ENCODE measurements at regions not wholly inside any gene's neighbourhood (a gene's known extent, or its start where the extent isn't known, plus 50 kb on each side); places are given as distances from the start of the nearest gene placed in this dataset.
A peak's percentile ranks its signal among the peaks of the same experiment; 100 is the strongest.
"Not testable (repeated sequence)": the region's sequence is repeated elsewhere in the genome, so short reads cannot be mapped to it uniquely, and the experiment has no call there.

DNA sequence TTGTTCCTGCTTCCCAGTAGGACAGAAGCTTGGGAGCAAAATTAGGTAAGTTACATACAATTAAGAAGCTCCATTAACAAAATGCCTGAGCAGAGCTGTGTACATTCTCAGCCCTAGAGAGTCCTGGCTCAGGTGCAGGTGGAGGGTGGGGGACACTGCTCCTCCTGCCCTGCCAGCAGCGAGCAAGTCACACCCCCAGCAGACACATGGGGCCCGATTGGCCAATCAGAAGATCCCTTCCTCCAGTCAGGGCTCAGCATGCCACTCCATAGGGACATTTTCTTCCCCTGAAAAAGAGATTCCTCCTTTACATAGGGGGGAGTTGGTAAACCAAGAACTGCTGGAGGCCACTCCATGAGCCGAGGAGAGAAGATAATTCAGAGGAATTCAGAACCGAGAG is 62.1 kb downstream of the PLXNA1 start:
- TF ChIP-seq, protein P1, sequence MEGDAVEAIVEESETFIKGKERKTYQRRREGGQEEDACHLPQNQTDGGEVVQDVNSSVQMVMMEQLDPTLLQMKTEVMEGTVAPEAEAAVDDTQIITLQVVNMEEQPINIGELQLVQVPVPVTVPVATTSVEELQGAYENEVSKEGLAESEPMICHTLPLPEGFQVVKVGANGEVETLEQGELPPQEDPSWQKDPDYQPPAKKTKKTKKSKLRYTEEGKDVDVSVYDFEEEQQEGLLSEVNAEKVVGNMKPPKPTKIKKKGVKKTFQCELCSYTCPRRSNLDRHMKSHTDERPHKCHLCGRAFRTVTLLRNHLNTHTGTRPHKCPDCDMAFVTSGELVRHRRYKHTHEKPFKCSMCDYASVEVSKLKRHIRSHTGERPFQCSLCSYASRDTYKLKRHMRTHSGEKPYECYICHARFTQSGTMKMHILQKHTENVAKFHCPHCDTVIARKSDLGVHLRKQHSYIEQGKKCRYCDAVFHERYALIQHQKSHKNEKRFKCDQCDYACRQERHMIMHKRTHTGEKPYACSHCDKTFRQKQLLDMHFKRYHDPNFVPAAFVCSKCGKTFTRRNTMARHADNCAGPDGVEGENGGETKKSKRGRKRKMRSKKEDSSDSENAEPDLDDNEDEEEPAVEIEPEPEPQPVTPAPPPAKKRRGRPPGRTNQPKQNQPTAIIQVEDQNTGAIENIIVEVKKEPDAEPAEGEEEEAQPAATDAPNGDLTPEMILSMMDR (conservative IDR thresholded peaks at IDR 0.05 in 1 of 2, IDR thresholded peaks at IDR 0.05 in 1 of 2; ENCODE audit: low read depth in 1 of 2, low read length in 2 of 2) = no peak
- no peak for TF ChIP-seq EZH2 (IDR thresholded peaks at IDR 0.05; ENCODE audit: low read length, missing control alignments)
- H3K27me3 ChIP-seq (ENCODE audit: control insufficient read depth, insufficient read depth, low read length) = no peaks in the 10 kb centered on the region

DNA sequence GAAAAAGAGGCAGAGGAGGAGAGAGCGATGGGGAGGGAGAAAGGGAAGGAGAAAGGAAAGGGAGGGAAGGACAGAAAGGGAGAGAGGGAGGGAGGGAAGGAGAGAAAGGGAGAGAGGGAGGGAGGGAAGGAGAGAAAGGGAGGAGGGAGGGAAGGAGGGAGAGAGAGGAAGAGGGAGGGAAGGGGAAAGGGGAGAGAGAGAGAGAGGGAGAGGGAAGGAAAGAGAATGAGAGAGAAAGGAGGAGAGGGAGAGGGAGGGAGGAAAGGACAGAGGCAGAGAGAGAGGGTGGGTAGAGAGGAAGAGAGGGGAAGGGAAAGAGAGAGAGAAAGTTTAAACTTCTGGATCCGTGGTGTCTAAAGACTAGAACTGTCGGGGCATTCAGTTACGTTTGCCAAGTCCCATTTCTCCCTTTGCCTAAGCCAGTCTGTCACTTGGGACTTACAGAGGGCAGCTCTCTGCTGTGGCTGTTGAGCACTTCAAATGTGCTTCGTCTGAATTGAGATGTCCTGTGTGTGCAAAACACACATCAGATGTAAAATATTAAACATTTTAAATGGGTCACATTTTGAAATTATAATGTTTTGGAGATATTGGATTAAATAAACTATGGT is 62.6 kb downstream of the PLXNA1 start:
- no peak overlapping the region for H2AFZ ChIP-seq (ENCODE audit: low read length)
- H3K9me3 ChIP-seq (ENCODE audit: control insufficient read depth, insufficient read depth, low read depth, low read length) = no peaks in the 10 kb centered on the region
- H3K4me2 ChIP-seq (ENCODE audit: extremely low read depth, insufficient read depth, low read length) = no peak overlapping the region
- no peaks in the 10 kb centered on the region for H3K36me3 ChIP-seq (ENCODE audit: control insufficient read depth, insufficient read depth, low read length)
- H3K27ac ChIP-seq (ENCODE audit: insufficient read depth, low read length) = no peak overlapping the region
- TF ChIP-seq, protein P1 (conservative IDR thresholded peaks at IDR 0.05 in 1 of 2, IDR thresholded peaks at IDR 0.05 in 1 of 2; ENCODE audit: low read depth in 1 of 2, low read length in 2 of 2) = no peak
- no peak for TF ChIP-seq EZH2 (IDR thresholded peaks at IDR 0.05; ENCODE audit: low read length, missing control alignments)
- no peaks in the 10 kb centered on the region for H3K4me1 ChIP-seq (ENCODE audit: control insufficient read depth, extremely low read depth, insufficient read depth, low read length)
- no peak for DNase-seq (ENCODE audit: low read depth in 2 of 2)
- H3K9ac ChIP-seq (ENCODE audit: insufficient read depth, low read length) = no peak overlapping the region
- H4K20me1 ChIP-seq (ENCODE audit: control insufficient read depth, extremely low read depth, insufficient read depth, low read length) = no peaks in the 10 kb centered on the region
- no peaks in the 10 kb centered on the region for H3K79me2 ChIP-seq (ENCODE audit: control insufficient read depth, insufficient read depth, low read length)
- no peak overlapping the region for H3K4me3 ChIP-seq (replicated peaks in 1 of 4; ENCODE audit: control extremely low read depth in 1 of 4, insufficient read depth in 1 of 4, low read depth in 3 of 4, low read length in 4 of 4)
- no peaks in the 10 kb centered on the region for H3K27me3 ChIP-seq (ENCODE audit: control insufficient read depth, insufficient read depth, low read length)

More for the DNA sequence above, 62.1 kb downstream of the PLXNA1 start:
- no peaks in the 10 kb centered on the region for H4K20me1 ChIP-seq (ENCODE audit: control insufficient read depth, extremely low read depth, insufficient read depth, low read length)
- no peaks in the 10 kb centered on the region for H3K79me2 ChIP-seq (ENCODE audit: control insufficient read depth, insufficient read depth, low read length)
- H3K36me3 ChIP-seq (ENCODE audit: control insufficient read depth, insufficient read depth, low read length) = no peaks in the 10 kb centered on the region
- H3K27ac ChIP-seq (ENCODE audit: insufficient read depth, low read length) = no peak overlapping the region
- DNase-seq (ENCODE audit: low read depth in 2 of 2) = peak in 1 of 2 donors; percentile 8
- H2AFZ ChIP-seq (ENCODE audit: low read length) = no peak overlapping the region
- no peaks in the 10 kb centered on the region for H3K4me1 ChIP-seq (ENCODE audit: control insufficient read depth, extremely low read depth, insufficient read depth, low read length)
- H3K9ac ChIP-seq (ENCODE audit: insufficient read depth, low read length) = no peak overlapping the region
- no peaks in the 10 kb centered on the region for H3K9me3 ChIP-seq (ENCODE audit: control insufficient read depth, insufficient read depth, low read depth, low read length)
- H3K4me3 ChIP-seq (replicated peaks in 1 of 4; ENCODE audit: control extremely low read depth in 1 of 4, insufficient read depth in 1 of 4, low read depth in 3 of 4, low read length in 4 of 4) = no peak overlapping the region
- no peak overlapping the region for H3K4me2 ChIP-seq (ENCODE audit: extremely low read depth, insufficient read depth, low read length)

DNA sequence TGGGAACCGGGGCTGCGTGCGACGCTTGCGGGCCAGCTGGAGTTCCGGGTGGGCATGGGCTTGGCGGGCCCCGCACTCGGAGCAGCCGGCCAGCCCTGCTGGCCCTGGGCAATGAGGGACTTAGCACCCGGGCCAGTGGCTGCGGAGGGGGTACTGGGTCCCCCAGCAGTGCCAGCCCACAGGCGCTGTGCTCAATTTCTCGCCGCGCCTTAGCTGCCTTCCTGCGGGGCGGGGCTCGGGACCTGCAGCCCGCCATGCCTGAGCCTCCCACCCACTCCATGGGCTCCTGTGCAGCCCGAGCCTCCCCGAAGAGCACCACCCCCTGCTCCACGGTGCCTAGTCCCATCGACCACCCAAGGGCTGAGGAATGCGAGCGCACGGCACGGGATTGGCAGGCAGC is 63.8 kb downstream of the PLXNA1 start:
- not testable (repeated sequence) for H3K4me3 ChIP-seq (replicated peaks in 1 of 4; ENCODE audit: control extremely low read depth in 1 of 4, insufficient read depth in 1 of 4, low read depth in 3 of 4, low read length in 4 of 4); H3K27me3 ChIP-seq (ENCODE audit: control insufficient read depth, insufficient read depth, low read length); H3K36me3 ChIP-seq (ENCODE audit: control insufficient read depth, insufficient read depth, low read length); H3K9ac ChIP-seq (ENCODE audit: insufficient read depth, low read length); H3K27ac ChIP-seq (ENCODE audit: insufficient read depth, low read length); H2AFZ ChIP-seq (ENCODE audit: low read length); DNase-seq (ENCODE audit: low read depth in 2 of 2); H4K20me1 ChIP-seq (ENCODE audit: control insufficient read depth, extremely low read depth, insufficient read depth, low read length); H3K9me3 ChIP-seq (ENCODE audit: control insufficient read depth, insufficient read depth, low read depth, low read length); H3K4me1 ChIP-seq (ENCODE audit: control insufficient read depth, extremely low read depth, insufficient read depth, low read length); H3K4me2 ChIP-seq (ENCODE audit: extremely low read depth, insufficient read depth, low read length); H3K79me2 ChIP-seq (ENCODE audit: control insufficient read depth, insufficient read depth, low read length)

All from fibroblast of lung (primary cell).